DOHH2 (cell line): ENCODE measurements at regions not wholly inside any gene's neighbourhood (a gene's known extent, or its start where the extent isn't known, plus 50 kb on each side); places are given as distances from the start of the nearest gene placed in this dataset.

Source experiments
- H3F3A ChIP-seq: fragments of 200-600 bp; sonication (generic), shearing (Covaris generic); 2 replicates; pipeline ENCODE4 v1.6.0; 2016; ENCODE audit warnings: antibody characterized with exemption, mild to moderate bottlenecking; ENCODE audit not compliant: control insufficient read depth, insufficient read depth
- H3K27ac ChIP-seq: fragments of 200-600 bp; sonication (generic); 2 replicates; pipeline ENCODE4 v1.5.1; 2014; ENCODE audit warnings: low read depth, mild to moderate bottlenecking, low read length, moderate library complexity
- H3K27me3 ChIP-seq: fragments of 200-600 bp; sonication (generic); 2 replicates; pipeline ENCODE4 v1.6.1; 2014; ENCODE audit warnings: mild to moderate bottlenecking, low read length, mixed read lengths; ENCODE audit not compliant: control insufficient read depth
- H3K36me3 ChIP-seq: fragments of 200-600 bp; sonication (generic); 2 replicates; pipeline ENCODE4 v1.6.1; 2014; ENCODE audit warnings: mild to moderate bottlenecking, low read length, moderate library complexity, mixed read lengths; ENCODE audit not compliant: control insufficient read depth
- H3K4me1 ChIP-seq: fragments of 200-600 bp; sonication (generic); 2 replicates; pipeline ENCODE4 v1.6.1; 2014; ENCODE audit warnings: mild to moderate bottlenecking, low read length, mixed read lengths; ENCODE audit not compliant: control insufficient read depth
- H3K4me2 ChIP-seq: fragments of 200-600 bp; sonication (generic); 2 replicates; pipeline ENCODE4 v1.6.0; 2014; ENCODE audit warnings: mild to moderate bottlenecking, low read length, moderate library complexity
- H3K4me3 ChIP-seq: fragments of 200-600 bp; sonication (generic); 2 replicates; pipeline ENCODE4 v1.5.1; 2014; ENCODE audit warnings: mild to moderate bottlenecking, low read length, mixed read lengths
- H3K79me2 ChIP-seq: fragments of 200-600 bp; sonication (generic); 2 replicates; pipeline ENCODE4 v1.6.1; 2014; ENCODE audit warnings: mild to moderate bottlenecking, low read length, mixed read lengths; ENCODE audit not compliant: control insufficient read depth
- H3K9me2 ChIP-seq: fragments of 200-600 bp; sonication (generic); replicated peaks from 2 replicates; pipeline ENCODE4 v1.6.1; 2014; ENCODE audit warnings: mild to moderate bottlenecking, low read length, mixed read lengths; ENCODE audit not compliant: control insufficient read depth
- H3K9me3 ChIP-seq: fragments of 200-600 bp; sonication (generic); 2 replicates; pipeline ENCODE4 v1.6.1; 2014; ENCODE audit warnings: antibody characterized with exemption, low read length, mixed read lengths; ENCODE audit not compliant: control insufficient read depth, insufficient read depth
- H4K20me1 ChIP-seq: fragments of 200-600 bp; sonication (generic); 2 replicates; pipeline ENCODE4 v1.6.0; 2014; ENCODE audit warnings: low read depth, mild to moderate bottlenecking, antibody characterized with exemption, low read length, moderate library complexity; ENCODE audit not compliant: control insufficient read depth, insufficient read depth
- EZH2phosphoT487 ChIP-seq: fragments of 200-600 bp; sonication (generic); IDR thresholded peaks from 2 replicates; pipeline ENCODE4 v1.6.1; 2017; ENCODE audit warnings: borderline replicate concordance, mild to moderate bottlenecking, antibody characterized with exemption, low read length, moderate library complexity, mixed read lengths
- TF ChIP-seq, protein P1 (sequence below): fragments of 200-600 bp; sonication (generic); IDR thresholded peaks from one replicate; pipeline ENCODE4 v1.5.1; 2014; ENCODE audit warnings: antibody characterized with exemption, mild to moderate bottlenecking, low read depth, low read length; ENCODE audit not compliant: poor library complexity, severe bottlenecking

DNA sequence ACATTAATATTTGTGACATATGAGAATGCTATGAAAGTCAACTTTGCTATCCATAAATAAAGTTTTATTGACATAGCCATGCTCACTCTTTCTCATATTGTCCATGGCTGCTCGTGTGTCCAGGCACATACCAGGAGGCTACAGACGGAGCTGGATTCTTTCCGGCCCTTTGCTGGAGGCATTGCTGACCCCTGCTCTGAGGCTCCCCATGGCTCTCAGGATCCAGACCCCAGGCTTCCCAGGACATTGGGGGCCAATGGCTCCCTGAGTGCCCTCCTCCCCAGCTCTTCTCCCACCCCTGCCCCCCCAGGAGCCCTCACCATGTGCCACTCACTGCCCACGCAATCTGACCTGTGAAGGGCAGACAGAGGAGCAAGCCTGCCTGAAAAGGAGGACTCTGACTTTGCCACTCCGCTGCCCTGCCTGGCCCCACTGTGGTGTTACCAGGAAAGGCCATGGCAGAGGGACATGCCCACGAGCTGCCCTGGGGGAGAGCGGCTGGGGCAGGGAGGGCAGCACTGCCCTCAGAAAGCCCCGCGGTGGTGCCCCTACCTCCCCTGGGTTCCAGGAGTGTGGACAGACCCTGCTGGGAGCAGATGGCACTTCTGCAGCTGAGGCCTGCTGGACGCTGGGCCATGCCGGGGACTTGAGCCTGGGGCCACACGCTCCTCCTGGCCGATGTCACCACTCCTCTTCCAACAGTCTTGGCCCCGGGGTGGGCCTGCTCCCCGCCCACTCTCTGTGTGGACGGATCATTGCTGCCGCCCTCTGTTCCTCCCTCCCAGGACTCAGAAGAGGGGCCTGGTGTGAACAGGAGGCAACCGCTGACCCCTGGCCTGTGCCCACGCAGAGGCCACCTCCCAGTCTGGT is 97.8 kb upstream of the BHLHE23 start:
- no peak overlapping the region for H3K4me2 ChIP-seq
- peaks cover 10% of the 10 kb centered on the region; the same call in 1 of the 2 replicates for H3K27me3 ChIP-seq
- TF ChIP-seq, protein P1, sequence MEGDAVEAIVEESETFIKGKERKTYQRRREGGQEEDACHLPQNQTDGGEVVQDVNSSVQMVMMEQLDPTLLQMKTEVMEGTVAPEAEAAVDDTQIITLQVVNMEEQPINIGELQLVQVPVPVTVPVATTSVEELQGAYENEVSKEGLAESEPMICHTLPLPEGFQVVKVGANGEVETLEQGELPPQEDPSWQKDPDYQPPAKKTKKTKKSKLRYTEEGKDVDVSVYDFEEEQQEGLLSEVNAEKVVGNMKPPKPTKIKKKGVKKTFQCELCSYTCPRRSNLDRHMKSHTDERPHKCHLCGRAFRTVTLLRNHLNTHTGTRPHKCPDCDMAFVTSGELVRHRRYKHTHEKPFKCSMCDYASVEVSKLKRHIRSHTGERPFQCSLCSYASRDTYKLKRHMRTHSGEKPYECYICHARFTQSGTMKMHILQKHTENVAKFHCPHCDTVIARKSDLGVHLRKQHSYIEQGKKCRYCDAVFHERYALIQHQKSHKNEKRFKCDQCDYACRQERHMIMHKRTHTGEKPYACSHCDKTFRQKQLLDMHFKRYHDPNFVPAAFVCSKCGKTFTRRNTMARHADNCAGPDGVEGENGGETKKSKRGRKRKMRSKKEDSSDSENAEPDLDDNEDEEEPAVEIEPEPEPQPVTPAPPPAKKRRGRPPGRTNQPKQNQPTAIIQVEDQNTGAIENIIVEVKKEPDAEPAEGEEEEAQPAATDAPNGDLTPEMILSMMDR = no peak
- no peak for TF ChIP-seq EZH2phosphoT487
- no peaks in the 10 kb centered on the region for H3K9me2 ChIP-seq
- no peak overlapping the region for H3K27ac ChIP-seq
- H4K20me1 ChIP-seq = no peaks in the 10 kb centered on the region
- no peaks in the 10 kb centered on the region for H3K36me3 ChIP-seq
- H3K9me3 ChIP-seq = peaks cover 8% of the 10 kb centered on the region
- H3F3A ChIP-seq = no peaks in the 10 kb centered on the region
- no peaks in the 10 kb centered on the region for H3K79me2 ChIP-seq
- H3K4me1 ChIP-seq = no peaks in the 10 kb centered on the region
- no peak overlapping the region for H3K4me3 ChIP-seq

DNA sequence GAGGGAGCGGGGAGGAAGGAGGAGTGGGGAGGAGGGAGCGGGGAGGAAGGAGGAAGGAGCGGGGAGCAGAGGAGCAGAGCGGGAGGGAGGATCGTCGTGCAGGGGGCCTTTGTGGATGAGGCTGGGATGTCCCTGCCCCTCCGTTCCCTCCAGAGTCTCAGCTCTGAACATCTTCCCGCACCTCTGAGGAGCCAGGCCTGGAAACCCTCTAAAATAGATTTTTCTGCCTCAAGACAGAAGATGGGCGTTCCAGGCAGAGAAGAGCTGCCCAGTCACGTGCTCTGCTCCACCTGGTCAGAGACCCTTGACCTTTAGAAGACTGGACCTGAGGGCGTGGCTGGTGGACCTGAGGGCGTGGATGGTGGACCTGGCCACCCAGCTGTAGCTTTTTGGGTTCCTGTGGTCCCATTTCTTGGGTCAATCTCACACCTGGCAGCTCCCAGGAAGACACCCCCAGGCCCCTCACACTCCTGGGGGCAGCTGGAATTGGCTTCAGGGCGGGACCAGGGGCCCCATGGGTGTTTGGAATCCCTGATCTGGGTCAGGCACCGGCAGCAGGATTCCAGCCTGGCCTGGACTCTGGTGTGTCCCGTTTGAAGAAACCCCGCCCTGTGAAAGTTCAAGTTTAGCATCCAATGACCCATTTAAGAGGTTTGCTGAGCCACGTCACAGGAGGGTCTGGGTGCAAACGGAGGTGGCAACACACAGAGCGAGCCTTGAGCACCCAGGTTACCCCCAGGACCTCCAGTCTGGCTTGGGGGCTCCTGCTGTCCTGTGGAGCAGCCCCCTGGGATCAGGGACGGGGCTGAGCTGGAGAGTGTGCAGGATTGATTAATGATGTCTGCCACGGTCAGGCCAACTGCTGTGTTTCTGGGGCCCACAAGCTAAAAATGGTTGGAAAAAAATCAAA is 96.9 kb upstream of the BHLHE23 start:
- H4K20me1 ChIP-seq = no peaks in the 10 kb centered on the region
- no peaks in the 10 kb centered on the region for H3K4me1 ChIP-seq
- no peaks in the 10 kb centered on the region for H3K9me2 ChIP-seq
- no peaks in the 10 kb centered on the region for H3K36me3 ChIP-seq
- no peak overlapping the region for H3K4me3 ChIP-seq
- H3F3A ChIP-seq = no peaks in the 10 kb centered on the region
- no peak overlapping the region for H3K27ac ChIP-seq
- no peaks in the 10 kb centered on the region for H3K79me2 ChIP-seq
- H3K27me3 ChIP-seq = peaks cover 6% of the 10 kb centered on the region; the same call in 1 of the 2 replicates
- H3K4me2 ChIP-seq = no peak overlapping the region
- H3K9me3 ChIP-seq = peaks cover 8% of the 10 kb centered on the region
- no peak for TF ChIP-seq EZH2phosphoT487

DNA sequence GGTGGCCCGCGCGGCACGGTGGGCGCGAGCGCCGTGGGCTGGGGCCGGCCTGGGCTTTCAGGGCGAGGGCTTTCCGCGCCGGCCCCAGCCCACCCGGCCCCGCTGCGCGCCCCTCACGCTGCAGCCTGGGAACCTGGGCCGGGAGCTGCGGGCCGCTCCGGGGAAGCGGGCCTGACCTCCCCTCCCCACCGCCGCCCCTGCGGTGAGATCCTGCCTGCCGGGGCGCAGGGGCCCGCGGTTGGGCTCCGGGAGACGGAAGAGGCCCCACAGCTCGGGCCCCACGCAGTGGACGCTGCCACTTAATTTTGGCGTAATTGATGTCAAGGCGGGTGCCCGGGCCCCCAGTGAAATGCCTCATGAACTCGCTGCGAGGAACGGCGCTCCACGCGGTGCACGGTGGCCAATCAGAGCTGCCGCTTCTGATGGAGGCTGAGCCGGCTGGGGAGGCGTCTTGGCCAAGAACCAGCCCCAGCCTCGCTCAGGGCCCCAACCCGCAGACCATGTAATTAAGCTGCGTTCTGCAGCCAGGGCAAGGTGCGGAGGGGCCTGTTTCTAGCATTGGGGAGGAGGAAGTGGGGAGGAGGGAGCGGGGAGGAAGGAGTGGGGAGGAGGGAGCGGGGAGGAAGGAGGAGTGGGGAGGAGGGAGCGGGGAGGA is 96.1 kb upstream of the BHLHE23 start:
- Histone ChIP-seq H3K9me3 (peaks cover 8% of the 10 kb centered on the region), H3K27me3 (peaks cover 6% of the 10 kb centered on the region; the same call in 1 of the 2 replicates), H3K9me2 (no peaks in the 10 kb centered on the region), H3K27ac (no peak overlapping the region), H3K79me2 (no peaks in the 10 kb centered on the region), H3K4me2 (no peak overlapping the region), H3K4me1 (no peaks in the 10 kb centered on the region), H3F3A (no peaks in the 10 kb centered on the region), H3K4me3 (no peak overlapping the region), H4K20me1 (no peaks in the 10 kb centered on the region), H3K36me3 (no peaks in the 10 kb centered on the region)
- TF ChIP-seq, protein P1 = no peak
- TF ChIP-seq EZH2phosphoT487 = no peak
